GM13976 (cell line): ENCODE measurements at regions not wholly inside any gene's neighbourhood (a gene's known extent, or its start where the extent isn't known, plus 50 kb on each side); places are given as distances from the start of the nearest gene placed in this dataset.

Experiments
- DNase-seq: peaks from one replicate; pipeline ENCODE4 v3.0.0; 2012; ENCODE audit warnings: low spot score
- in situ Hi-C: fragments of 300-500 bp; cut with MboI; formaldehyde crosslinking; loops from one replicate; pipeline ENCODE4 v1.12.0; 2022; ENCODE audit warnings: low sequenced_read_pairs, mixed read lengths, inconsistent platforms; ENCODE audit not compliant: unreplicated experiment
- TF ChIP-seq, protein P1 (sequence below): IDR thresholded peaks from 2 replicates; pipeline ENCODE4 v1.5.1; 2012; ENCODE audit warnings: borderline replicate concordance, mild to moderate bottlenecking; ENCODE audit not compliant: insufficient read depth; ENCODE audit errors: extremely low read depth, missing control alignments, control extremely low read depth

DNA sequence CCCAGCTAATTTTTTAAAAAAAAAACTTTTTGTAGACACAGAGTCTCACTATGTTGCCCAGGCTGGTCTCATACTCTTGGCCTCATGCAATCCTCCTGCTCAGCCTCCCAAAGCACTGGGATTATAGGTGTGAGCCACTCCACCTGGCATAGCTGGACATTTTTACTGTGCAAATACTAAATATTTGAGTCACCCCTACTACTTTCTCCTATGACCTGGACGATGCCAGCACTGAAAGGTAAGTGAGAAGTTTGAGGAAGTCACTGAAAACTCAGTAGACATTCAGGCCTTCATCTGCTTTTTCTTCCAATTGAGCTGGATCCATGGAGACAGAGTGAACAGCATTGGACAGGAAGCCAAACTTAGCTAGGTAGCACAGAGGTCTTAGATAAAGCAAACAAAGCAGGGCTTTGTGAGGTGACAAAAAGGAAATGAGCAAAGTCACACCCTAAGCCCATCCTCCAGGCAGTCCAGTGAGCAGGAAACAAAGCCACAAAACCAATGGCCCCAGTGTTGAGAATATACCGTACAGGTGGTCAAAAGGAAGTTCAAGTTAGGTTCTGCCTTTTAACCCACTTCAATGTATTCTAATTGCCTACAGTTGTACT, 192.6 kb upstream of the RASA1 start:
- in situ Hi-C loops: no loop called here
- TF ChIP-seq, protein P1, sequence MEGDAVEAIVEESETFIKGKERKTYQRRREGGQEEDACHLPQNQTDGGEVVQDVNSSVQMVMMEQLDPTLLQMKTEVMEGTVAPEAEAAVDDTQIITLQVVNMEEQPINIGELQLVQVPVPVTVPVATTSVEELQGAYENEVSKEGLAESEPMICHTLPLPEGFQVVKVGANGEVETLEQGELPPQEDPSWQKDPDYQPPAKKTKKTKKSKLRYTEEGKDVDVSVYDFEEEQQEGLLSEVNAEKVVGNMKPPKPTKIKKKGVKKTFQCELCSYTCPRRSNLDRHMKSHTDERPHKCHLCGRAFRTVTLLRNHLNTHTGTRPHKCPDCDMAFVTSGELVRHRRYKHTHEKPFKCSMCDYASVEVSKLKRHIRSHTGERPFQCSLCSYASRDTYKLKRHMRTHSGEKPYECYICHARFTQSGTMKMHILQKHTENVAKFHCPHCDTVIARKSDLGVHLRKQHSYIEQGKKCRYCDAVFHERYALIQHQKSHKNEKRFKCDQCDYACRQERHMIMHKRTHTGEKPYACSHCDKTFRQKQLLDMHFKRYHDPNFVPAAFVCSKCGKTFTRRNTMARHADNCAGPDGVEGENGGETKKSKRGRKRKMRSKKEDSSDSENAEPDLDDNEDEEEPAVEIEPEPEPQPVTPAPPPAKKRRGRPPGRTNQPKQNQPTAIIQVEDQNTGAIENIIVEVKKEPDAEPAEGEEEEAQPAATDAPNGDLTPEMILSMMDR: no peak
- peak; percentile 60 for DNase-seq

DNA sequence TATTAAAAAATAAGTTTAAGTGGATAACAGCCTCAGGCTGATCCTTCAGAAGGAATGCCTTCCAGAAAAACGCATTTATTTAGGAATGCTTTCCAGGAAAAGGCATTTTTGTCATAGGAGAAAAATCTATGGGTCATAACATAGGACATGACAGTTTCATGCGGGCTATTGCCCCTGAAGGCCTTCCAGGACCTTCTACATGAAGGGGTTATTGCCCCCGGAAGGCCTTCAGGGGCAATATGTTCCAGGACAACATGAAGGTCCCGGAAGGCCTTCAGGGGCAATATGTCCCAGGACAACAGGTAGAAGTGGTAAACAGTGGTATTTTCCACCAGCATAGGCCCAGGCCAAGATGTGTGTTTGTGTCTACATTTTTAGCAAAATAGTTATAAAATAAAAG, 191.3 kb upstream of the RASA1 start:
- TF ChIP-seq, protein P1: no peak
- DNase-seq: no peak
- in situ Hi-C loops: no loop called here

DNA sequence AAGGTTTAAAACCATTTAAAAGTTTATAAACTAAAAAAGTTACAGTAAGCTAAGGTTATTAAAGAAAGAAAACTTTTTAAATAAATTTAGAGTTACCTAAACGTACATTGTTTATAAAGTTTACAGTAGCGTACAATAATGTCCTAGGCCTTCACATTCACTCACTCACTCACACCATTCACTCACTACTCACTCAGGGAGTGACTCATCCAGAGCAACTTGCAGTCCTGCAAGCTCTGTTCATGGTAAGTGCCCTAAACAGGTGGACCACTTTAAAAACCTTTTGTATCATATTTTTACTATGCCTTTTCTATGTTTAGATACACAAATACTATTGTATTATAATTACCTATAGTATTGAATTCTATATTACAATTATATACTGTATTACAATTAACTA, 190.8 kb upstream of the RASA1 start:
- no peak for DNase-seq
- in situ Hi-C loops: no loop called here
- TF ChIP-seq, protein P1: no peak

DNA sequence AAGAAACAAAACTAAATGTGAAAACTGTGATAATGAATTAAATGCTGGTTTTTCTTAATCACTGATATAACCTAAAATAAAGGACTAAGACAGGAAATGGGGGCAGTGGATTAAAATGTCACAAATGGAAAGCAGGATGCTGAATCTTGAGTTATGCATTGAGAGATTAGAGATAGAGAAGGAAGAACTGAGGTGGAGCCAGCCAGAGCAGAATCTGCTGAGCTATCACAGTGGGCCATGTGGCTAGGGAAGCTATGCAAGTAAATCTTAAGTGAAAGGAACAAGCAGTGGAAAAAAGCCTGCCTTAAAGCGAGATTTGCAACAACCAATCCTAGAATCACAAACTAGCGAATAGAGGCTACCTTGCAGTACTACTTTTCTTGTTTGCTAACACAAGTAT, 188.5 kb upstream of the RASA1 start:
- TF ChIP-seq, protein P1: no peak
- DNase-seq: no peak
- in situ Hi-C loops: no loop called here

DNA sequence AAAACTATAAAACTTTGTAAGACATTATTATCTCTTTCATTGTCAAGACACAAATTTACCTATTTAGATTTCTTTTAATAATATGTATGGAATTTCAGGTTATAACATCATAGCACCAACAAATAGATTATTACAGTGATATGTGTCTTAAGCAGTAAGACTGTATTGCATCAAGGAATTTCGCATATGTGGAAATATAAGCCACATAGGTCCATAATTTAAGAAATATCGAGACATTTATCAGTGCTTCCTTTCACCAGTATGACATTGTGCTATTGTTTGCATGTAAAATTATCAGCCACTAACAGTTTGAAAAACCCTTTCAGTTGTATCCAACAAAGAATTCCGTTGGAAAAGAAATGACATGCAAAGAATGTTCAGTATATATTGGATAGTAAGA, 186.7 kb upstream of the RASA1 start:
- TF ChIP-seq, protein P1: no peak
- in situ Hi-C loops: no loop called here
- DNase-seq: no peak

DNA sequence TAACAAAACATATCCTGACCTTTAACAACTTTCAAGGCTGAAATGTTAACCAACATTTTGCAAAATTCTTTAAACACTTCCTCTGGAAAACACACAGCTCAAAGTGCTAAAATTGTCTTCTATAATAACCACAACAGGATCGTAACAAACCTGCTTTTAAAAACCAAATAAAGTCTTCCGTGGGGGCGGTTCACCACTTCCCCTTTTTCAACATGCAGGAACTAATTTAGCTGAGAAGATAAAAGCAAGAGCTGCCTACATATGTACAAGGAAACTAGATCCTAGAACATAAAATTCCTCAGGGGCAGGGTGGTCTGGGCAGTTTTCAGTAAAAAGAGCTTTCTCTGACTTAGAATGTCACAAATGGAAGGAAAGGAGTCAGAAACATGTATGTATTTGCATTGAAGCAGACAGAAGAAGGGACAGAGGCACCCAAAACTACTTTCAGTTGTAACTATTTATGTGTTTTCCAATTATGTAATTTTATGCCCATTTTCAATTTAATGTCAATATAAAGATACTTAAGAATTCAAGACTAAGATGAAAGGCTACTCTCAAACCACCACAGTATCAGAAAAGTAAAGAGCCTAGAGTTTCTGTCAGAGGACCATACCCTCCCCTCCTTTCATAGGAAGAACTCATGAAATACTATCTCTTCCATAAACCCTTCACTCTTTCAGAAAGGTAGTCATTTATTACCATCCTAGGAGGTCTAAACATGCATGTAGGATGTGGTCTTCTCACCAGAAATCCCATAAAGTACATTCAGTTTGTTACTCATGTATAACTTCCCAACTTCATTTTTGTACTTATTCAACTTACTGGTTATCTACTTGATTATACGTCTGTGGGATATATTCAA, 185.9 kb upstream of the RASA1 start:
- in situ Hi-C loops: no loop called here
- peak; percentile 55 for DNase-seq
- TF ChIP-seq, protein P1: no peak
